ENCODE measurements at regions not wholly inside any gene's neighbourhood (a gene's known extent, or its start where the extent isn't known, plus 50 kb on each side); places are given as distances from the start of the nearest gene placed in this dataset.
"Not testable (repeated sequence)": the region's sequence is repeated elsewhere in the genome, so short reads cannot be mapped to it uniquely, and the experiment has no call there.

- H3K4me3 ChIP-seq: no peak overlapping the region
- no peaks in the 10 kb centered on the region for H3K36me3 ChIP-seq
- no peaks in the 10 kb centered on the region for H3K27me3 ChIP-seq
- intact Hi-C loops (cut with DNase I): no loop called here
- no peaks in the 10 kb centered on the region for H3K9me3 ChIP-seq
- peak overlapping the region in 2 of 4 donors; percentile 26 to 62 for H3K27ac ChIP-seq (replicated peaks in 1 of 4)
- peaks cover 3 to 15% (median 7%) of the 10 kb centered on the region in 4 donors for H3K4me1 ChIP-seq
- TF ChIP-seq POLR2AphosphoS5 (IDR thresholded peaks at IDR 0.05) (no peak), EP300 (IDR thresholded peaks at IDR 0.05) (no peak), POLR2A (IDR thresholded peaks at IDR 0.05; ENCODE audit: low read depth) (no peak)
- TF ChIP-seq, protein P1, sequence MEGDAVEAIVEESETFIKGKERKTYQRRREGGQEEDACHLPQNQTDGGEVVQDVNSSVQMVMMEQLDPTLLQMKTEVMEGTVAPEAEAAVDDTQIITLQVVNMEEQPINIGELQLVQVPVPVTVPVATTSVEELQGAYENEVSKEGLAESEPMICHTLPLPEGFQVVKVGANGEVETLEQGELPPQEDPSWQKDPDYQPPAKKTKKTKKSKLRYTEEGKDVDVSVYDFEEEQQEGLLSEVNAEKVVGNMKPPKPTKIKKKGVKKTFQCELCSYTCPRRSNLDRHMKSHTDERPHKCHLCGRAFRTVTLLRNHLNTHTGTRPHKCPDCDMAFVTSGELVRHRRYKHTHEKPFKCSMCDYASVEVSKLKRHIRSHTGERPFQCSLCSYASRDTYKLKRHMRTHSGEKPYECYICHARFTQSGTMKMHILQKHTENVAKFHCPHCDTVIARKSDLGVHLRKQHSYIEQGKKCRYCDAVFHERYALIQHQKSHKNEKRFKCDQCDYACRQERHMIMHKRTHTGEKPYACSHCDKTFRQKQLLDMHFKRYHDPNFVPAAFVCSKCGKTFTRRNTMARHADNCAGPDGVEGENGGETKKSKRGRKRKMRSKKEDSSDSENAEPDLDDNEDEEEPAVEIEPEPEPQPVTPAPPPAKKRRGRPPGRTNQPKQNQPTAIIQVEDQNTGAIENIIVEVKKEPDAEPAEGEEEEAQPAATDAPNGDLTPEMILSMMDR (IDR thresholded peaks at IDR 0.05): no peak
- 93% methylated on average over 4 of the region's 4 CpGs for WGBS
- no peak for DNase-seq (ENCODE audit: extremely low spot score)
Measured at GRCh38 chr14:52125885-52126284, 57.0 kb upstream of the NID2 start.

DNA sequence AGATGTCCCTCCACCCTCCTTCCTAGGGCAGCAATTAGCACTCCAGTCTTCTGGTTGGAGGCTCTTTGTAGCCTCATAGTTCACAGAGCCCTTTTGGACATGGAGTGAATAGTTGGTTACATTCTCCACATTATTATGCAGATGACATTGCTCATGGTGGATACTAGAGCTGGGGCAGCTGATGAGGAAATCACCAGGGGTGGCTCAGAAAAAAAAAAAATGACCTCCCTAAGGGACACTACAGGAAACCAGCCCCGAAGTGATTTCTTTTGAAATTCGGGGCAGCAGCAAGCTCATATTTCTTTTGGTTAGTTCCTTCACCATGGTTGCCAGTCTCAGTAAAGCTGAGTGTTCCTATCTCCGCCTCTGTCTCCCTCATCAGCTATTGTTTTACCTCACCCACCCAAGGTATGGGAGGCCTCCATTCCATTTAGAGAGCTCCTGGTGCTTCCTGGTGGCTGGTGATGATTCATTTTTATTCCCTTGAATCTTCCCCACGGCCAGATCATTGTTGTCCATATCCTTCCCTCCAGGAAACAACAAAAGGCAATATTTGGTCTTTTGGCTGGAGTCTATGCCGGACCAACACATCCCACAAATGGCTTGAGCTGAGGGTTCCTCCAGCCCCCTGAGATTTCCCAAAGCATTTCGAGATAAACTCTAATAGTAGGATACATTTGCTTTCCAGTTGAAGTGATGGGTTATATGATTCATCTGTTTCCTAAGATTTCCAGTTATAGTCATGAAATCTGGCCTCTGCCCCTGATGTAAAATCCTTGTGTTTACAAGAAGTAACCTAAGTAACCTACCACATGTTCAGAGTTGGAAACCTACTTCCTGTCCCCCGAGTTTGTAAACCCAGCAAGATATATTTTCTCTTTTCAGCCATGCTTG is 56.2 kb upstream of the NID2 start:
- whole genome bisulfite sequencing: 61% methylated on average over 7 of the region's 7 CpGs
- TF ChIP-seq EP300 (IDR thresholded peaks at IDR 0.05) (no peak), POLR2AphosphoS5 (IDR thresholded peaks at IDR 0.05) (no peak), POLR2A (IDR thresholded peaks at IDR 0.05; ENCODE audit: low read depth) (no peak)
- TF ChIP-seq, protein P1 (IDR thresholded peaks at IDR 0.05): no peak
- Histone ChIP-seq H3K27me3 (no peaks in the 10 kb centered on the region), H3K36me3 (no peaks in the 10 kb centered on the region), H3K4me3 (no peak overlapping the region), H3K4me1 (peaks cover 3 to 15% (median 6%) of the 10 kb centered on the region in 4 donors), H3K27ac (replicated peaks in 1 of 4) (peak overlapping the region in 2 of 4 donors; percentile 26 to 62), H3K9me3 (no peaks in the 10 kb centered on the region)
- intact Hi-C loops (cut with DNase I): no loop called here
- no peak for DNase-seq (ENCODE audit: extremely low spot score)

DNA sequence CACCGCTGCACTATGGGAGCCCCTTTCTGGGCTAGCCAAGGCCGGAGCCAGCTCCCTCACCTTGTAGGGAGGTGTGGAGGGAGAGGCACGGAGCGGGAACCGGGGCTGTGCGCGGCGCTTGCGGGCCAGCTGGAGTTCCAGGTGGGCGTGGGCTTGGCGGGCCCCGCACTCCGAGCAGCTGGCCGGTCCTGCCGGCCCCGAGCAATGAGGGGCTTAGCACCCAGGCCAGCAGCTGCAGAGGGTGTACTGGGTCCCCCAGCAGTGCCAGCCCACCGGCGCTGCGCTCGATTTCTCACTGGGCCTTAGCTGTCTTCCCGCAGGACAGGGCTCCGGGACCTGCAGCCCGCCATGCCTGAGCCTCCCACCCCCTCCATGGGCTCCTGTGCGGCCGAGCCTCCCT is 53.3 kb upstream of the NID2 start:
- H3K4me1 ChIP-seq; H3K9me3 ChIP-seq; H3K27me3 ChIP-seq; H3K4me3 ChIP-seq; H3K36me3 ChIP-seq; intact Hi-C loops (cut with DNase I); H3K27ac ChIP-seq (replicated peaks in 1 of 4); DNase-seq (ENCODE audit: extremely low spot score): not testable (repeated sequence)
- WGBS: 84% methylated on average over 11 of the region's 25 CpGs

DNA sequence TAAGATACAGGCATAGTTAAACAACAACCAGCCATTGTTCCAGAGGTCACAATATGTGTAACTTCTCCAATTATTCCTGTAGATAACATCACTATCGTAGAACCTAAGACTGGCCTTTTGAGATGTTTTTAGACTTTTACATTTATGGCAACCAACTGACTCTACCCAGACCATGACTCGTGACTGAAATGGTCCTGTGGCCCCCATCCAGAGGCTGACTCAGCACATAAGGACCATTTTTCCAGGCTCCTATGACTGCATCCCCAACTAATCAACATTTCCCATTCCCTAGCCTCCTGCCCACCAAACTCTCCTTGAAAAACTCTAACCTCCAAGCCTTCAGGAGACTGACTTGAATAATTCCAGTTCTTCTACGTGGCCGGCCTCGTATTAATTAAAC is 52.6 kb upstream of the NID2 start:
- H3K4me3 ChIP-seq: no peak overlapping the region
- intact Hi-C loops (cut with DNase I): no loop called here
- WGBS: 88% methylated on average over 5 of the region's 5 CpGs
- H3K27me3 ChIP-seq: no peaks in the 10 kb centered on the region
- TF ChIP-seq, protein P1 (IDR thresholded peaks at IDR 0.05): no peak
- TF ChIP-seq EP300 (IDR thresholded peaks at IDR 0.05): no peak
- TF ChIP-seq POLR2AphosphoS5 (IDR thresholded peaks at IDR 0.05): no peak
- TF ChIP-seq POLR2A (IDR thresholded peaks at IDR 0.05; ENCODE audit: low read depth): no peak
- H3K36me3 ChIP-seq: no peaks in the 10 kb centered on the region
- H3K9me3 ChIP-seq: no peaks in the 10 kb centered on the region
- DNase-seq (ENCODE audit: extremely low spot score): no peak
- H3K27ac ChIP-seq (replicated peaks in 1 of 4): no peak overlapping the region
- H3K4me1 ChIP-seq: peaks cover 0 to 9% (median 5%) of the 10 kb centered on the region in 4 donors

DNA sequence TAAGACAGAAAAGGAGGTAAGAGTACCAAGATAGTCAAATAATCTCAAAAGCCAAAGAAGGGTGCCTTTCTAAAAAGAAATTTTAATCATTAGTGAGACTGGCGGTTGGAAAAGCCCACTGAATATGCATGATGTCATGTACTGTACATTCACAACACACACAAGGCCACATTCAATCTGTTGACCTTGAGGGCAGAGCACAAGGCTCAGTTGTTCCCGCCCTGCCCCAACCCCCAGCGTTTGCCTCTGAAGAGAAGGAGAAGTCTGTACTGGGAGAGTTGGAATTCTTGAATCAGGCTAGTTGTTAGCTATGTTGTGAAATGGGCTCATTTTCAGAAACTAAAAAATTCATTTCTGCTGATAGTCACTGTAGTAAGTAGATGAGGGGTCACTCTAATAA is 50.2 kb upstream of the NID2 start:
- H3K27ac ChIP-seq (replicated peaks in 1 of 4): peak overlapping the region in 1 of 4 donors; percentile 35
- no peaks in the 10 kb centered on the region for H3K27me3 ChIP-seq
- H3K4me3 ChIP-seq: no peak overlapping the region
- H3K36me3 ChIP-seq: no peaks in the 10 kb centered on the region
- no peaks in the 10 kb centered on the region for H3K9me3 ChIP-seq
- H3K4me1 ChIP-seq: no peaks in the 10 kb centered on the region
- TF ChIP-seq POLR2AphosphoS5 (IDR thresholded peaks at IDR 0.05): no peak
- no peak for TF ChIP-seq EP300 (IDR thresholded peaks at IDR 0.05)
- intact Hi-C loops (cut with DNase I): no loop called here
- WGBS: 70% methylated on average over 3 of the region's 3 CpGs
- no peak for DNase-seq (ENCODE audit: extremely low spot score)
